Activated CD4-positive, alpha-beta memory T cell treated with anti-CD3 and anti-CD28 coated beads for 36 hours (primary cell): ENCODE measurements at regions not wholly inside any gene's neighbourhood (a gene's known extent, or its start where the extent isn't known, plus 50 kb on each side); places are given as distances from the start of the nearest gene placed in this dataset.

Experiments used
- CTCF ChIA-PET: fragments of 350-600 bp; sonication (Branson Sonifier 250); formaldehyde crosslinking; loops from one replicate; lab custom pipeline; 2021; ENCODE audit warnings: antibody characterized with exemption, inconsistent platforms; lab: Charles Lee
- POLR2A ChIA-PET: fragments of 350-600 bp; sonication (Branson Sonifier 250); formaldehyde crosslinking; loops from one replicate; lab custom pipeline; 2021; ENCODE audit warnings: antibody characterized with exemption; lab: Charles Lee
- DNase-seq: peaks from one replicate; pipeline ENCODE4 v3.0.0-alpha.2; 2020
- H3K27ac Mint-ChIP-seq: one replicate; pipeline ENCODE4 v1.8.0; 2021; ENCODE audit warnings: mixed read lengths
- H3K27me3 Mint-ChIP-seq: one replicate; pipeline ENCODE4 v1.8.0; 2021; ENCODE audit warnings: mixed read lengths
- H3K36me3 Mint-ChIP-seq: one replicate; pipeline ENCODE4 v1.8.0; 2021; ENCODE audit warnings: mixed read lengths
- H3K4me1 Mint-ChIP-seq: one replicate; pipeline ENCODE4 v1.8.0; 2021; ENCODE audit warnings: low read depth, mixed read lengths
- H3K4me3 Mint-ChIP-seq: one replicate; pipeline ENCODE4 v1.8.0; 2021; ENCODE audit warnings: mild to moderate bottlenecking, mixed read lengths
- H3K9me3 Mint-ChIP-seq: one replicate; pipeline ENCODE4 v1.8.0; 2021; ENCODE audit warnings: mixed read lengths
- intact Hi-C: fragments of 100-400 bp; cut with micrococcal nuclease; formaldehyde crosslinking; loops from one replicate; pipeline ENCODE4 v1.15.1; 2023

DNA sequence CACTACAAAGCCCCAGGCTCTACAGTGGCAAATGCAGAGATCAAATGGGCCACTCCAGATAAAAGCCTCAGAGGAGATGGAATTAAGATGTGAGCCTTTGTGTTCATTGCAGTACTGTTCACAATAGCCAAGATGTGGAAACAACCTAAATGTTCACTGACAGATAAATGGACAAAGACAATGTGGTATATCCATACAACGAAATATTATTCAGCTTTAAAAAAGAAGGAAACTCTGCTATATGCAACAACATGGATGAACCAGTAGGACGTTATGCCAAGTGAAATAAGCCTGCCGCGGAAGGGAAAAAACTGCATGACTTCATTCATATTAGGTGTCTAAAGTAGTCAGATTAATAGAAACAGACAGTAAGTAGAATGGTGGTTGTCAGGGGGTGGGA is 170.5 kb upstream of the TBX20 start:
- Mint-ChIP-seq H3K36me3 (no peaks in the 10 kb centered on the region), H3K4me1 (no peaks in the 10 kb centered on the region), H3K9me3 (no peaks in the 10 kb centered on the region), H3K27ac (no peak overlapping the region), H3K4me3 (no peak overlapping the region), H3K27me3 (peaks cover 8% of the 10 kb centered on the region)
- CTCF ChIA-PET, result interaction anchor here (0.7 to 3.1 kb wide), 15 partner anchors 9 to 482 kb away, joined by 3 to 23 read pairs (median 4); no protein-coding TSS in a partner anchor
- POLR2A ChIA-PET, result no interaction called here
- intact Hi-C loops, result loop anchor here (10.0 kb wide), 1 partner anchor 480 kb away; no protein-coding TSS in a partner anchor
- DNase-seq, result no peak

DNA sequence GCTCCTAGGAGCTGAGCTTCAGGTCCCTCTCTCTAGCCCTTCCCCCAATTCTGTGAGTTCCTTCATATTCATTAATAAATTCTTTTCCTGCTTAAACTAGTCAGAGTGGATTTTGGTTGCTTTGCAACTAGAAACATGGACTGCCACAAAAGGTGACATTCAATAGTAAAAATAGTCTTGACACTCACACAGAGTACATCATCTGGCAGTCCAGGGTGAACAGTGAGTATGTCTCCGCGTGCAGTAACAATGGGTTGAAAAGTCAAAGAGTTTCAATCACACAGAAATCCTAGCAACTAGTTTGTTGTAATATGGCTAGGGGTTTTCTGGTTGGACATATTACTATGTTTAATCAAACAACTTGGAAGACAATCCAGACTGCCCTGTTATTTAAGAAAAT is 168.8 kb upstream of the TBX20 start:
- H3K4me1 Mint-ChIP-seq, result no peaks in the 10 kb centered on the region
- CTCF ChIA-PET, result interaction anchor here (1.1 kb wide), 1 partner anchor 553 kb away, joined by 3 read pairs; no protein-coding TSS in a partner anchor
- intact Hi-C loops, result loop anchor here (10.0 kb wide), 1 partner anchor 482 kb away; no protein-coding TSS in a partner anchor
- H3K36me3 Mint-ChIP-seq, result no peaks in the 10 kb centered on the region
- H3K9me3 Mint-ChIP-seq, result no peaks in the 10 kb centered on the region
- DNase-seq, result no peak
- H3K4me3 Mint-ChIP-seq, result no peak overlapping the region
- H3K27ac Mint-ChIP-seq, result no peak overlapping the region
- POLR2A ChIA-PET, result no interaction called here
- peaks cover 8% of the 10 kb centered on the region for H3K27me3 Mint-ChIP-seq

DNA sequence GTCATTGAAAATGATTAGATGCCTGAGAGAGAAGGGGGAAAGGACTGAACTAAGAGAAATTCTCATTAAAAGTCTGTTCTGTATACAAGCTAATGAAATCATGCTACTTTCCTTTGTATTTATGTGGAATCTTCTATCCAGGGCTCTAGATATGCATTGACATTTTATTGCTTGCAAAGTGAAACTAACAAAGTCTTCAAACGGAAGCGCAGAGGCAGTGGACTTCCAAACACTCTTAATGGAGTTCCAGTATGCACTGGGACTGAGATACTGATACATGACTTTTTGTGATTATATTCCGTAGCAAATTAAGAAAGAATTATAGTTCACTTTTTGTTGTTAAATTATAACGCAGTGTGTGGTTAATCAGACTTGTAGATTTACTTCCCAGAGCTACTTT is 166.8 kb upstream of the TBX20 start:
- CTCF ChIA-PET, result no interaction called here
- H3K4me3 Mint-ChIP-seq, result no peak overlapping the region

DNA sequence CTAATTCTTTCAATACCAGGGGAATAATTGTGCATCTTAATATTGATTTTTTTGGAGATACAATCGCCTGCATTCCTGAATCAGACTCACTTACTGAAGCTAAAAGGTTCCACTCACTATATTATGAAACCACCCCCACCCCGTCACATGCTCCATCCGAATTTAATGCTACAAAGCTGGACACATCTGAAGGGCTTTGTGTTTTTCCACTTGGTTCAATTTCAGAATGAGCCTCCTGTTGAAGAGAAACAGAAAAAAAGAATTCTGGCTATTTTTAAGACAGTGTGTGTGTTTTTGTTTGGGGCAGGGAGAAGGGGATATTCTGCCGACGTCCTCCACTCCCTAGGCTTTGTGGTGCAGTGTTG is 165.5 kb upstream of the TBX20 start:
- intact Hi-C loops, result no loop called here
- POLR2A ChIA-PET, result no interaction called here
- no peak for DNase-seq
- CTCF ChIA-PET, result interaction anchor here (1.4 kb wide), 1 partner anchor 11 kb away, joined by 3 read pairs; no protein-coding TSS in a partner anchor
- no peak overlapping the region for H3K4me3 Mint-ChIP-seq
- H3K36me3 Mint-ChIP-seq, result no peaks in the 10 kb centered on the region
- no peak overlapping the region for H3K27ac Mint-ChIP-seq
- no peaks in the 10 kb centered on the region for H3K4me1 Mint-ChIP-seq
- H3K27me3 Mint-ChIP-seq, result peaks cover 7% of the 10 kb centered on the region
- H3K9me3 Mint-ChIP-seq, result no peaks in the 10 kb centered on the region

More for the DNA sequence above, 166.8 kb upstream of the TBX20 start:
- Mint-ChIP-seq H3K4me1 (no peaks in the 10 kb centered on the region), H3K9me3 (no peaks in the 10 kb centered on the region), H3K27me3 (peaks cover 8% of the 10 kb centered on the region), H3K36me3 (no peaks in the 10 kb centered on the region), H3K27ac (no peak overlapping the region)
- intact Hi-C loops, result loop anchor here (10.0 kb wide), 1 partner anchor 484 kb away; no protein-coding TSS in a partner anchor
- POLR2A ChIA-PET, result no interaction called here
- no peak for DNase-seq

DNA sequence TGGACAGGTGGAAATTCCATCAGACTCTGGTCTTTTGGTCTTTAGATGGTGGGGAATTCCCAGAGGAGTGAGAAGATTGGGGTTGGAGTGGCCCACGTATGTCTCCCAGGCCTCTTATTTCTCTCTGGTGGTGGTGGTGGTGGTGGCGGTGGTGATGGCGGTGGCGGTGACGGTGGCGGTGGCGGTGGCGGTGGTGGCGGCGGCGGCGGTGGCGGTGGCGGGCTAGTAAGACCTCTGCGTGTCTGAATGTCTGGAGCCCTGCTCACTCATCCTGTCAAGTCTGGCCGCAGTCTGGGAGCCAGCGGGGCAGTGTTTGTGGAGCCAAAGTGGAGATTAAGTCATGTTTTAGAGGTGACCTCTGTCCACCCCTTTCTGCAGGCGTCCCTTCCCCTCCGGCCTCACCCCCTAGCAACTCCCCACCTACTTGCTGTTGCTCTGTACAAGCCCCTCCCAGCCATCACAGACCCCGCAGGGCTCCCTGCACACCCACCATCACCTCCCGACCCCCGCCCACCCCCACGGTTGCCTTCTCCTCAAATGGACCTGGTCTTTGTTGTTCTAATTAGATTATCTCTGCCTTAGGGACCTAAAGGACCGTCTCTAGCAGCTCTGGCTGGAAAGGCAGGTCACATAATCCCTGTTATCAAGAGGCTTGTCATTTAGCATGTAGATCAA is 165.0 kb upstream of the TBX20 start:
- H3K9me3 Mint-ChIP-seq, result no peaks in the 10 kb centered on the region
- no peak for DNase-seq
- CTCF ChIA-PET, result interaction anchor here (1.4 kb wide), 1 partner anchor 11 kb away, joined by 3 read pairs; no protein-coding TSS in a partner anchor
- POLR2A ChIA-PET, result no interaction called here
- no peaks in the 10 kb centered on the region for H3K4me1 Mint-ChIP-seq
- peaks cover 7% of the 10 kb centered on the region for H3K27me3 Mint-ChIP-seq
- no peaks in the 10 kb centered on the region for H3K36me3 Mint-ChIP-seq
- intact Hi-C loops, result no loop called here
- no peak overlapping the region for H3K27ac Mint-ChIP-seq
- H3K4me3 Mint-ChIP-seq, result no peak overlapping the region

DNA sequence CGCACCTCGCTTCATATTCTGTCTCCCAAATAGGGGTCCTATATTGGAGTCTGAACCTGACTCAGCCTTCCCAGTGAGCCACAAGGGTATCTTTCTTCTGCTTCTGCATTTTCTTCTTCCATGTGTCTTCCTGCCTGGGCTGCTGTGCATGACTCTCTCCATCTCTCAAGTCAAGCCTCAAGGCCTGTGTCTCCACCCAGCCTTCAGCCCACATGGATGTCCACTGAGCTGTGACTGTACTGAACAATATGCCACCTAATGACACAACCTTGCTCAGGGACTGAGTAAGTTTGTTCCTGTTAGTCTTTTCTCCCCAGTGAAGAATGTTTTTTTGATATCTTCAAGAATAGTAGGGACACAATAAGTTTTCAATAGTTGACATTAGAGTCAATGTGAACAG is 162.7 kb upstream of the TBX20 start:
- no peaks in the 10 kb centered on the region for H3K36me3 Mint-ChIP-seq
- H3K27me3 Mint-ChIP-seq, result peaks cover 8% of the 10 kb centered on the region
- intact Hi-C loops, result no loop called here
- H3K4me1 Mint-ChIP-seq, result no peaks in the 10 kb centered on the region
- H3K4me3 Mint-ChIP-seq, result no peak overlapping the region
- H3K9me3 Mint-ChIP-seq, result no peaks in the 10 kb centered on the region
- DNase-seq, result no peak
- CTCF ChIA-PET, result interaction anchor here (2.5 kb wide), 1 partner anchor 8 kb away, joined by 9 read pairs; no protein-coding TSS in a partner anchor
- H3K27ac Mint-ChIP-seq, result no peak overlapping the region
- POLR2A ChIA-PET, result no interaction called here

DNA sequence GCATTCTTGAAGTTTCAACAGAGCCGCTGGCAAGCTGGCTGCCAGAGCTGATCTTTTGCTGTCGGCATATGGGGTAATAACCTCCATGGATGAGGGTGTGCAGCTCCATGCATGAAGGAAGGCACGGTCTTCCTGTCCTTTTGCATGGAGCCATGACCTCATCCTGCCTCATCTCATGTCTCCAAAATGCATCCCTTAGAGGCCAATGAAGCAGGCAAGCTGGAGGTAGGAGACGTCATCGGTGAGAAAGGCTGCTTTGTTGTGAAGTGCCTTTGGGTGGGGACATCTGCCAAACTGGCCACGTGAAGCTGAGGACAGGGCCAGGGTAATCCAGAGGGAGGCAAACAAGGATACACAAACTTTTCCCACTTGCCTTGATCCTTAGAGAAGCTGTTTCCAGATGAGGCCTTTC is 161.5 kb upstream of the TBX20 start:
- no peak for DNase-seq
- H3K36me3 Mint-ChIP-seq, result no peaks in the 10 kb centered on the region
- ChIA-PET POLR2A (no interaction called here), CTCF (interaction anchor here (0.9 to 2.5 kb wide), 3 partner anchors 9 to 105 kb away, joined by 3 to 9 read pairs (median 3); no protein-coding TSS in a partner anchor)
- no peaks in the 10 kb centered on the region for H3K9me3 Mint-ChIP-seq
- H3K4me1 Mint-ChIP-seq, result no peaks in the 10 kb centered on the region
- H3K27me3 Mint-ChIP-seq, result peaks cover 10% of the 10 kb centered on the region
- H3K27ac Mint-ChIP-seq, result no peak overlapping the region
- intact Hi-C loops, result no loop called here
- H3K4me3 Mint-ChIP-seq, result no peak overlapping the region

DNA sequence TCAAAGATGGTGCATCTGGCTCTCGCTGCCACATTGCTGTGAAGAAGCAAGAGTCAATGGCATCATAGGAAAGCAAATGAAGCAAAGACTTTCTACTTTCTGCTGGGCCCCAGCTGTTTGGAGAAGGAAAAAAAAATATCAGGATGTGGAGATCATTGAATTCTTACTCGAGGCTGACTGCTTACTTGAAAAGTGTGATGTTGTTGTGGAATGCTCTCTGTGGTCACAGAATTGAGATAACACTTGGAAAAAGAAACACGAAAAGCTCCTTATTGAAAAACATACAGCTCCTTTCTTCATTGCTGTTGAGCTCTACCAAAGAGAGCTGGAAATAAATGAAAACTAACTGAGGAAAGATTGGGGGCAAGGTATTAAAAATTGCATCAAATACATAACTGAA is 157.4 kb upstream of the TBX20 start:
- peaks cover 12% of the 10 kb centered on the region for H3K27me3 Mint-ChIP-seq
- CTCF ChIA-PET, result interaction anchor here (0.8 kb wide), 1 partner anchor 111 kb away, joined by 3 read pairs; no protein-coding TSS in a partner anchor

DNA sequence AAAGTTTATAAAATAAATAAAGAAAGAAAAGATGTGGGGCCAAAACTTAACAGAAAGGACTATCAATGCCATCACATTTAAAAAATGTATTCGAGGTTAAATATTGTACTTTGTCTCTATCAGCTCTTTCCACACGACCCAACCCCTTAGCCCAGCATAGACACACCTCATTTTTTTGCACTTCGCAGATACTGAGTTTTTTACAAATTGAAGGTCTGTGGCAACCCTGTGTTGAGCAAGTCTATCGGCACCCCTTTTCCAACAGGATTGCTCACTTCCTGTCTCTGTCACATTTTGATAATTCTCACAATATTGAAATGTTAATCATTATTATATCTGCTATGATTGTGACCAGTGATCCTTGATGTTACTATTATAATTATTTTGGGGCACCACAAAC is 151.6 kb upstream of the TBX20 start:
- CTCF ChIA-PET, result no interaction called here
- Mint-ChIP-seq H3K4me1 (no peaks in the 10 kb centered on the region), H3K36me3 (no peaks in the 10 kb centered on the region), H3K27ac (no peak overlapping the region), H3K9me3 (no peaks in the 10 kb centered on the region), H3K4me3 (no peak overlapping the region), H3K27me3 (peaks cover 8% of the 10 kb centered on the region)
- intact Hi-C loops, result no loop called here
- no peak for DNase-seq
- POLR2A ChIA-PET, result no interaction called here

More for the DNA sequence above, 157.4 kb upstream of the TBX20 start:
- H3K4me1 Mint-ChIP-seq, result no peaks in the 10 kb centered on the region
- no peak for DNase-seq
- H3K27ac Mint-ChIP-seq, result no peak overlapping the region
- H3K36me3 Mint-ChIP-seq, result no peaks in the 10 kb centered on the region
- POLR2A ChIA-PET, result no interaction called here
- no peak overlapping the region for H3K4me3 Mint-ChIP-seq
- intact Hi-C loops, result no loop called here
- H3K9me3 Mint-ChIP-seq, result no peaks in the 10 kb centered on the region

DNA sequence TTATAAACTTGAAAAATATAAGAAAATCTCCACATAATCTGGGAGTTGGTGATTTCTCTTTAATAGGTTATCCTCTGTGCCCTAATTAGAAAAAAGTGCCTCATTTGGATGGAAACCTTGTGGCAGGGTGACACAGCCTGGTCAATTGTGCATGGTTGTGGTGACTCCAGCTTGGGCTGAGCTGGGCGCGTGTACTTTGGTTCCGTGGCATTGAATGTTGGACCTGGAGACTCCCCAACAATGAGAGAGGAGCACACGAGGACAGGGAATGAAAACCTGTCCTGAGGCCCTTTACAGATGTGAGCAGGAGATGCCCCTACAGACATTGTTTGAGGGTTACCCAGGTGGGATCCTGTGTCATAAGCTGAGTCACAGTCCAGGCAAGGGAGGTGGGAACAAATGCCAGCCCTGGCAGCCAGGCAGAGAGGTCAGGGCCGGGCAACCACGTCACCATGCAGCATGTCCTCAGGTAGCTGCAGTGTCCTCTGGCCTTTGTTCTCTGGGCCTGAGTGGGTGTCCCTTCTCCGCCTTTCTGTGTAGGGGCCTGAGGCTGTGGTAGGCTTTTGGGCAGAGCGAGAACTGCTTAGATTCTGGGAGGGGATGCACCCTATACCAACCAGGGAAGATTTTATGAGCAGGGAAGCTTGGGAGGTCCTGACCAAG is 147.4 kb upstream of the TBX20 start:
- no peak for DNase-seq
- no peaks in the 10 kb centered on the region for H3K9me3 Mint-ChIP-seq
- no peak overlapping the region for H3K4me3 Mint-ChIP-seq
- intact Hi-C loops, result no loop called here
- H3K27ac Mint-ChIP-seq, result no peak overlapping the region
- CTCF ChIA-PET, result no interaction called here
- POLR2A ChIA-PET, result no interaction called here
- no peaks in the 10 kb centered on the region for H3K4me1 Mint-ChIP-seq
- H3K27me3 Mint-ChIP-seq, result peaks cover 5% of the 10 kb centered on the region
- H3K36me3 Mint-ChIP-seq, result no peaks in the 10 kb centered on the region

DNA sequence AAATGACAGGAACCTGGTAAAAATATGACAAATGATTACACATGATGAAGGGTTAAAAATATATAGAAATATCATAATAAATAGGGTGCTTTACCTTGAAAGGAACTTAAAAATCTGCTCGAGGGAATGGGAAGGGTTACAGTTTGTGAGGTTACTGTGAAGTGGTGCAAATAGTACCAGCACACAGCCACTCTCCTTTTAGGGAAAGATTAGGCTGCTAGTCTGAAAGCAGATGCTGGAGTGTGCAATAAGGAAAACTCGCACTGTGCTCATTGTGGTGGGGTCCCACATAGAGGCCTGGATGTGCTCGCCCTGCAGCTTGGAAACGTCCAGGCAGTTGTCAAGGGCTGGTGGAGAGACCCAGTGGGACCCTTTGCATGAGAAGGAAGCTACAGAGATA is 145.9 kb upstream of the TBX20 start:
- Mint-ChIP-seq H3K36me3 (no peaks in the 10 kb centered on the region), H3K27me3 (peaks cover 5% of the 10 kb centered on the region), H3K4me3 (no peak overlapping the region), H3K9me3 (no peaks in the 10 kb centered on the region), H3K4me1 (no peaks in the 10 kb centered on the region), H3K27ac (no peak overlapping the region)
- CTCF ChIA-PET, result no interaction called here
- POLR2A ChIA-PET, result no interaction called here
- intact Hi-C loops, result no loop called here
- DNase-seq, result no peak

DNA sequence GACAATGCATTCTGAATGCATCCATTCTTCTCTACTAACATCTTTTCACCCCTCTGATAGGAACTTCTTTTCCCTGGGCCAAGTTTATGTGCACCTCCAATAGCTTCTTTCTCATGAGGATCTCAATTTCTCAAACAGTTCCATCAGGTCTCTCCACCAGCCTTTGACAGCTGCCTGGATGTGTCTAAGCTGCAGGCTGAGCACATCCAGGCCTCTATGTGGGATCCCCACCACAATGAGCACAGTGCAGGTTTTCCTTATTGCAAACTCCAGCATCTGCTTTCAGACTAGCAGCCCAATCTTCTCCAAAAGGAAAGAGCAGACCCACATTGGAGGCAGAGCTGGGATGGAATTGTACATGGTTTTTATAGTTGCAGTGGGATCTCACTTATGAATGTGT is 145.3 kb upstream of the TBX20 start:
- no peak for DNase-seq
- CTCF ChIA-PET, result no interaction called here
- Mint-ChIP-seq H3K36me3 (no peaks in the 10 kb centered on the region), H3K27me3 (peaks cover 5% of the 10 kb centered on the region), H3K4me1 (no peaks in the 10 kb centered on the region), H3K27ac (no peak overlapping the region), H3K4me3 (no peak overlapping the region), H3K9me3 (no peaks in the 10 kb centered on the region)
- intact Hi-C loops, result no loop called here
- POLR2A ChIA-PET, result no interaction called here
